GM23248 (cell line): ENCODE measurements at regions not wholly inside any gene's neighbourhood (a gene's known extent, or its start where the extent isn't known, plus 50 kb on each side); places are given as distances from the start of the nearest gene placed in this dataset.

ENCODE experiments used
- DNase-seq: peaks from one replicate; pipeline ENCODE4 v3.0.0-alpha.2; 2015
- H2AFZ ChIP-seq: fragments of 200-600 bp; sonication (generic); 2 replicates; pipeline ENCODE4 v1.6.1; 2016; ENCODE audit warnings: antibody characterized with exemption
- H3F3A ChIP-seq: fragments of 200-600 bp; sonication (generic); 2 replicates; pipeline ENCODE4 v1.6.1; 2016; ENCODE audit warnings: mild to moderate bottlenecking, antibody characterized with exemption, mixed run types; ENCODE audit not compliant: insufficient read depth
- H3K27ac ChIP-seq: fragments of 200-600 bp; sonication (generic); 2 replicates; pipeline ENCODE4 v1.5.1; 2016; ENCODE audit warnings: mild to moderate bottlenecking
- H3K27me3 ChIP-seq: fragments of 200-600 bp; sonication (generic); replicated peaks from 2 replicates; pipeline ENCODE4 v1.6.1; 2016; ENCODE audit warnings: mild to moderate bottlenecking; ENCODE audit not compliant: insufficient read depth
- H3K36me3 ChIP-seq: fragments of 200-600 bp; sonication (generic); 2 replicates; pipeline ENCODE4 v1.6.1; 2016; ENCODE audit warnings: low read depth, mild to moderate bottlenecking
- H3K4me1 ChIP-seq: fragments of 200-600 bp; sonication (generic); 2 replicates; pipeline ENCODE4 v1.6.1; 2016; ENCODE audit warnings: mild to moderate bottlenecking; ENCODE audit not compliant: insufficient read depth
- H3K4me2 ChIP-seq: fragments of 200-600 bp; sonication (generic); one replicate; pipeline ENCODE4 v1.6.1; 2016; ENCODE audit warnings: mild to moderate bottlenecking; ENCODE audit not compliant: unreplicated experiment
- H3K4me3 ChIP-seq: fragments of 200-600 bp; sonication (generic); 2 replicates; pipeline ENCODE4 v1.5.1; 2016; ENCODE audit warnings: mild to moderate bottlenecking
- H3K79me2 ChIP-seq: fragments of 200-600 bp; sonication (generic); 2 replicates; pipeline ENCODE4 v1.6.1; 2016; ENCODE audit warnings: mild to moderate bottlenecking; ENCODE audit not compliant: insufficient read depth
- H3K9ac ChIP-seq: fragments of 200-600 bp; sonication (generic); 2 replicates; pipeline ENCODE4 v1.6.1; 2016; ENCODE audit warnings: mild to moderate bottlenecking
- H3K9me2 ChIP-seq: fragments of 200-600 bp; sonication (generic); 2 replicates; pipeline ENCODE4 v1.6.1; 2016; ENCODE audit warnings: mixed run types, mild to moderate bottlenecking, moderate library complexity; ENCODE audit not compliant: insufficient read depth
- H3K9me3 ChIP-seq: fragments of 200-600 bp; sonication (generic); one replicate; pipeline ENCODE4 v1.6.1; 2017; ENCODE audit warnings: low read depth
- H4K20me1 ChIP-seq: fragments of 200-600 bp; sonication (generic); 2 replicates; pipeline ENCODE4 v1.6.0; 2016; ENCODE audit not compliant: insufficient read depth
- EZH2 ChIP-seq: fragments of 200-600 bp; sonication (generic); IDR thresholded peaks from 2 replicates; pipeline ENCODE4 v1.6.1; 2018; ENCODE audit warnings: antibody characterized with exemption, mild to moderate bottlenecking; ENCODE audit not compliant: insufficient read depth, poor library complexity, severe bottlenecking
- EZH2phosphoT487 ChIP-seq: fragments of 200-600 bp; sonication (generic); IDR thresholded peaks from 2 replicates; pipeline ENCODE4 v1.6.1; 2018; ENCODE audit warnings: antibody characterized with exemption, moderate library complexity, mild to moderate bottlenecking, low read depth; ENCODE audit not compliant: insufficient read depth
- WGBS, 2 experiments: methylation state at CpG; one replicate each; pipeline ENCODE4 v1.1.6; 2015 to 2017; ENCODE audit warnings: low lambda C conversion rate in 2 of 2, low coverage in 1 of 2; ENCODE audit errors: missing lambda C conversion rate in 2 of 2; 5-methylcytosine and 5-hydroxymethylcytosine counted together
- in situ Hi-C: fragments of 300-500 bp; cut with MboI; formaldehyde crosslinking; loops from 2 replicates; pipeline ENCODE4 v1.15.0; 2020

DNA sequence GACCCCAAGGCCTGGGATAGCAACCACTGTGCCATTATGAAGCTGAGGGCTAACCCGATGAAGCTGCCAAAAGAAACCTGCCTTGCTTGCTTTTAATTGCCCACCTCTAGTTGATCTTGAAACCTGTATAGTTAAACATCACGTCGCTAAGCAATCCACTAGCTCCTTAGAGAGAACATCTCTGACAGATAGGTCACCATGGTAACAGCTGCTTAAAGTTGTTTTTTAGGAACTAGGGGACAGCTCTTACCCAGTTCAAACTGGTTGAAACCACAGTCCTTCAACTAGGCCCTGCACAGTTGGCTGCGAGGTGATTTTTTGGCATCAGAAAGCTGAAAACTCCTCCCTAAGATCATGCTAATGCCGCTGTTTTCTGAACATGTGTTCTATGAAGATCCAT lies 135.7 kb downstream of the EBLN2 start:
- Histone ChIP-seq H3K4me3 (no peak overlapping the region), H3K9ac (no peak overlapping the region), H4K20me1 (no peaks in the 10 kb centered on the region), H3K4me2 (no peak overlapping the region), H3K27ac (no peak overlapping the region), H3K79me2 (no peaks in the 10 kb centered on the region), H2AFZ (no peak overlapping the region), H3K4me1 (peaks cover 14% of the 10 kb centered on the region), H3K36me3 (no peaks in the 10 kb centered on the region), H3F3A (no peaks in the 10 kb centered on the region), H3K9me3 (no peaks in the 10 kb centered on the region), H3K27me3 (no peaks in the 10 kb centered on the region), H3K9me2 (no peaks in the 10 kb centered on the region)
- 85 to 91% methylated on average over 5 of the region's 5 CpGs for WGBS, 2 experiments
- TF ChIP-seq EZH2phosphoT487 (no peak), EZH2 (no peak)
- in situ Hi-C loops, result no loop called here
- no peak for DNase-seq

DNA sequence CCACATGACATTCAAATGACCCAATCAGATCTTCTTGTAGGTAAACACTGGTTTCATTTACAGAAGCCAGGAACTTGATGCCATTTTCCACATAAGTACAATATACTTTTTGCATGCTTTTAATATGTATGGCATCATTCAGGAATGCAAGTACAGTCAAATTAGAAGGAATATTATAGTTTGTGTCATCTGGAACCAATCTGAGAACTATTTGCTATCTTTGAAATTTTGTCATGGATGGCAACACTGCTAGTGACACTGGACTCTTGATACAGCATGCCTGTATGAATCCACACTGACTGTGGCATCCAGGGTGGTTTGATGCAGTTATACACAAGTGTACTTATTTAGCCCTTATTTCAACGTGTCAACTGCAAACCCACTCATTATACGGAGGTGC lies 141.6 kb downstream of the EBLN2 start:
- Histone ChIP-seq H3K36me3 (no peaks in the 10 kb centered on the region), H3K27ac (no peak overlapping the region), H3K9me3 (no peaks in the 10 kb centered on the region), H3K4me2 (no peak overlapping the region), H3K4me3 (no peak overlapping the region), H2AFZ (no peak overlapping the region), H3K9ac (no peak overlapping the region), H3K79me2 (no peaks in the 10 kb centered on the region), H3K9me2 (no peaks in the 10 kb centered on the region), H3K4me1 (peaks cover 17% of the 10 kb centered on the region), H3F3A (no peaks in the 10 kb centered on the region), H3K27me3 (no peaks in the 10 kb centered on the region), H4K20me1 (no peaks in the 10 kb centered on the region)
- DNase-seq, result peak; percentile 27
- 24 to 39% methylated on average over 2 of the region's 2 CpGs for WGBS, 2 experiments
- TF ChIP-seq EZH2 (no peak), EZH2phosphoT487 (no peak)
- in situ Hi-C loops, result no loop called here

DNA sequence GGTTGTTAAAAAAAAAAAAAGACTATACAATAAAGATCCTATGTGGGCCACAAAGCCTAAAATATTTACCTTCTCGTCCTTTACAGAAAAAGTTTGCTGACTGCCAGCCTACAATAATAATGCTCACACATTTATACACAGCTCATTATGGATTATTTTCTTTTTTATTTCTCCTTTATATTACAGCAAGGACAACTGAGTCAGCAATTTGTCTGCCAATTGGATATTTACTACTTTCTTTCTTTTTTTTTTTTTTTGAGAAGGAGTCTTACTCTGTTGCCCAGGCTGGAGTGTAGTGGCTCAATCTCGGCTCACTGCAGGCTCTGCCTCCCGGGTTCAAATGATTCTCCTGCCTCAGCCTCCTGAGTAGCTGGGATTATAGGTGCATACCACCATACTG lies 142.2 kb downstream of the EBLN2 start:
- H3K4me1 ChIP-seq, result peaks cover 17% of the 10 kb centered on the region
- no peak for TF ChIP-seq EZH2
- TF ChIP-seq EZH2phosphoT487, result no peak
- H3K36me3 ChIP-seq, result no peaks in the 10 kb centered on the region
- no peaks in the 10 kb centered on the region for H3K9me3 ChIP-seq
- no peak overlapping the region for H2AFZ ChIP-seq
- H3K27ac ChIP-seq, result no peak overlapping the region
- DNase-seq, result no peak
- H3K79me2 ChIP-seq, result no peaks in the 10 kb centered on the region
- no peaks in the 10 kb centered on the region for H4K20me1 ChIP-seq
- no peak overlapping the region for H3K9ac ChIP-seq
- no peak overlapping the region for H3K4me3 ChIP-seq
- H3K4me2 ChIP-seq, result no peak overlapping the region
- in situ Hi-C loops, result no loop called here
- H3K27me3 ChIP-seq, result no peaks in the 10 kb centered on the region
- no peaks in the 10 kb centered on the region for H3F3A ChIP-seq
- 80 to 82% methylated on average over 3 of the region's 3 CpGs for WGBS, 2 experiments
- H3K9me2 ChIP-seq, result no peaks in the 10 kb centered on the region

DNA sequence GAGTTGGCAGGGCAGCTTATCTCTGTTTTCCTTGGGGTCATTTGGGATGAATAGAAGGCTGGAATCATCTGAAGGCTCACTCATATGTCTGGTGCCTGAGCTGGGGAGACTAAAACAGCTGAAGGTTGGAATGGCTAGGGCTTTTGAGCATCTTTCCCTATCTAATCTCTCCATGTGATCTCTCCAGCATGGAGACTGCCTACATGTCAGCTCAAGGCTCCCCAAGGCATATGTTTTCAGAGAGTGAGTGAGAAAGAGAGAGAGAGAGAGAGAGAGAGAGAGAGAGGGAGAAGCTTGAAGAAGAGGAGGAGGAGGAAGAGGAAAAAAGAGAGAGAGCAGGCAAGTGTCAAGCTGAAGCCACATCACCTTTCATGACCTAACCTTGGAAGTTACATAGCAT lies 143.4 kb downstream of the EBLN2 start:
- no peaks in the 10 kb centered on the region for H3K27me3 ChIP-seq
- in situ Hi-C loops, result no loop called here
- H3K4me2 ChIP-seq, result no peak overlapping the region
- no peaks in the 10 kb centered on the region for H3F3A ChIP-seq
- H3K4me3 ChIP-seq, result no peak overlapping the region
- H3K4me1 ChIP-seq, result peaks cover 17% of the 10 kb centered on the region
- no peaks in the 10 kb centered on the region for H3K9me2 ChIP-seq
- no peak overlapping the region for H2AFZ ChIP-seq
- no peak for DNase-seq
- TF ChIP-seq EZH2, result no peak
- no peak for TF ChIP-seq EZH2phosphoT487
- H3K79me2 ChIP-seq, result no peaks in the 10 kb centered on the region
- H3K9ac ChIP-seq, result no peak overlapping the region
- no peaks in the 10 kb centered on the region for H3K36me3 ChIP-seq
- no peaks in the 10 kb centered on the region for H4K20me1 ChIP-seq
- no peak overlapping the region for H3K27ac ChIP-seq
- H3K9me3 ChIP-seq, result no peaks in the 10 kb centered on the region

DNA sequence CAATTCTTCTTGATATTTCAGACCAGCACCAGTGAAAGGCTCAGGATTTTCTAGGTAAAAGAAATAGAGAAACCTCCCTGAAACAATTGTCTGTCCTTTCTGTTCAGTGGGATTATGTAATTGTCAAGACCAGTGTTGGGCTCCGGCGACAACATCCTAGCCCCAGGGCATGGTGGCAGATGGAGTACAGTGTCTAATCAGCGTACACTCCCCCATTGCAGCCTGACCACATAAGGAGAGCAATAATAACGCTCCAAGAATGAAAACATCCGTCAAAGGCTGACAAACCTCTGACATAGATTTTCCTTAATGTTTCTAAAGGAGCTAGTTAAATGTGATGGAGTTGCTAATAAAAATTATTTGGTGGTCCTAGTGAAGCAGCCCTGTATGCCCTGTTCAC lies 144.6 kb downstream of the EBLN2 start:
- H3K27me3 ChIP-seq, result no peaks in the 10 kb centered on the region
- H3K4me2 ChIP-seq, result no peak overlapping the region
- peaks cover 10% of the 10 kb centered on the region for H3K4me1 ChIP-seq
- in situ Hi-C loops, result no loop called here
- no peak overlapping the region for H2AFZ ChIP-seq
- H3F3A ChIP-seq, result no peaks in the 10 kb centered on the region
- no peaks in the 10 kb centered on the region for H4K20me1 ChIP-seq
- H3K4me3 ChIP-seq, result no peak overlapping the region
- H3K9me3 ChIP-seq, result no peaks in the 10 kb centered on the region
- H3K36me3 ChIP-seq, result no peaks in the 10 kb centered on the region
- 89 to 91% methylated on average over 5 of the region's 5 CpGs for WGBS, 2 experiments
- no peaks in the 10 kb centered on the region for H3K79me2 ChIP-seq
- no peaks in the 10 kb centered on the region for H3K9me2 ChIP-seq
- TF ChIP-seq EZH2phosphoT487 (no peak), EZH2 (no peak)
- DNase-seq, result no peak
- H3K27ac ChIP-seq, result no peak overlapping the region
- H3K9ac ChIP-seq, result no peak overlapping the region
